HG03439 (cell line): ENCODE measurements at regions not wholly inside any gene's neighbourhood (a gene's known extent, or its start where the extent isn't known, plus 50 kb on each side); places are given as distances from the start of the nearest gene placed in this dataset.
"Not testable (repeated sequence)": the region's sequence is repeated elsewhere in the genome, so short reads cannot be mapped to it uniquely, and the experiment has no call there.

Experiments used
- ATAC-seq: cut with Tn5 transposase; IDR thresholded peaks from one replicate; pipeline ENCODE4 v1.9.1; 2021; ENCODE audit warnings: mild to moderate bottlenecking, moderate library complexity; ENCODE audit not compliant: unreplicated experiment

GRCh38 chr5:92283521-92283920 lies 900.4 kb upstream of the ARRDC3 start:
- ATAC-seq: no peak

DNA sequence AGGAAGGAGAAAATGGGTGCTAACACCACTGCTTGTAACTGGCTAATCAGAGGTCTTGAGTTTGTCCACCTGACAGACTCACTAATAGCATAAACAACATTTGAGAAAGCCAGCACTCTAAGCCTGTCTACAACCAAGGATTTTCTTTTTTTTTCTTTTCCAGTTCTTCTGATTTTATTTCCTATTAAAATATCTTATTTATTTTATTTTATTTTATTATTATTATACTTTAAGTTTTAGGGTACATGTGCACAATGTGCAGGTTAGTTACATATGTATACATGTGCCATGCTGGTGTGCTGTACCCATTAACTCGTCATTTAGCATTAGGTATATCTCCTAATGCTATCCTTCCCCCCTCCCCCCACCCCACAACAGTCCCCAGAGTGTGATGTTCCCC lies 888.6 kb upstream of the ARRDC3 start:
- ATAC-seq: not testable (repeated sequence)

GRCh38 chr5:92268343-92268742 lies 885.2 kb upstream of the ARRDC3 start:
- no peak for ATAC-seq

GRCh38 chr5:92267830-92268229 lies 884.7 kb upstream of the ARRDC3 start:
- ATAC-seq: no peak

- ATAC-seq: no peak
These were observed 882.7 kb upstream of the ARRDC3 start for GRCh38 chr5:92265804-92266203.

DNA sequence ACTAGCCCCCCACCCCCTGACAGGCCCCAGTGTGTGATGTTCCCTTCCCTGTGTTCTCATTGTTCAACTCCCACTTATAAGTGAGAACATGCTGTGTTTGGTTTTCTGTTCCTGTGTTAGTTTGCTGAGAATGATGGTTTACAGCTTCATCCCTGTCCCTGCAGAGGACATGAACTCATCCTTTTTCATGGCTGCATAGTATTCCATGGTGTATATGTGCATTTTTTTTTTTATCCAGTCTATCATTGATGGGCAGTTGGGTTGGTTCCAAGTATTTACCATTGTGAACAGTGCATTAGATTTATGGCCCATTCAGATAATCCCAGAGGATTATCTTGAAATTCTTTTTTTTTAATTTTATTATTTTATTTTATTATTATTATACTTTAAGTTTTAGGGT lies 872.5 kb upstream of the ARRDC3 start:
- not testable (repeated sequence) for ATAC-seq

DNA sequence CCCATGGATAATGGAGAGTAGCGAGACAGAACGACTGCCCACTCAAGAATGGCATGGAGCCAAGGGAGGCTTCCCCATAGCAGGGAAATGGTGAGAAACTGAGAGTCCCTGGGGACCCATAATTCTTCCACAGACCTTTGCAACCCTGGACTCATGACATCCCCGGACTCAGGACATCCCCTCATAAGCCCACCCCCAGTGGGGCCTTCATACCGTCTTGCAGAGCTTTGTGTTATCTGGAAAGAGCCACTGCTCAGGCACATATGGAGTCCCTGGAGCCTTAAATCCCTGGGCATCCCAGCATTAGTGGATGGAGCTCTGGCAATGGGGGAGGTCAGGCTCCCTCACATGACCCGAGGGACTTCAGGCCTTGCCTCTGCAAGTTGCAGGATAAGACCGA lies 865.4 kb upstream of the ARRDC3 start:
- no peak for ATAC-seq

GRCh38 chr5:92242170-92242569 lies 859.1 kb upstream of the ARRDC3 start:
- ATAC-seq: no peak

DNA sequence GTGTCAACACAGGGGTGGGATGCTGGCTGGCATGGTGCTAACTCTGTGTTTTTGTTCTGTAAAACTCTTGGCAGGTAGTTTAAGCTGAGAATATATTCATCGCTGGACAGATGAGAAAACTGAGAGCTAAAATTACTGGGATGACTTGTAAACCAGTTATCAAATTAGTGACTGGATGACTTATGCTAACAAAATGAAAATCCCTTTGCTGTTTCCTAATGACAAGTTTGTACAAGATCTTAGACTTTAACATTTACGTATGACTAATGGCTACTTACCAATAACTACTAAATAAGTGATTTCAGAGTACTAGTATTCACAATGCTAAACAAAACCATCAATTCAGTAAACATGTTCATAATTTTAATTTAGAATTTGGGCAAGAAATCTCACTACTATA lies 854.8 kb upstream of the ARRDC3 start:
- no peak for ATAC-seq

DNA sequence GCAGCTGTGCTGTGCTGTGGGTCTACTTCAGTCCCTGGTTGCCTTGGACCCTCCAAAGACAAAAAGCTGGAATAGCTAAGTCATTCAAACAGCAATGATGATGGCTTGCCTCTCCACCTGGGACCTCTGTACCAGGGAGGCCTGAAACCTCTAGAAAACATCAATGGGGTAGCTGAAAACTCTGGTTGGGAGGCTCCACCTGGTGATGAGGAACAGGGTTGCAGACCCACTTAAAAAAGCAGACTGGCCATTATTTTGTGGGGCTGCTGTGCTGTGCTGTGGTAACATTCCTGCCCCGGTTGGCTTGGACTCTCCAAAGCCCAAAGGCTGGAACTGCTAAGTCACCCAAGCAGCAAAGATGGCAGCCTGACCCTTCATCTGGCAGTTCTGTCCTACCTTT lies 839.3 kb upstream of the ARRDC3 start:
- no peak for ATAC-seq

GRCh38 chr5:92216852-92217251 lies 833.7 kb upstream of the ARRDC3 start:
- ATAC-seq: not testable (repeated sequence)

GRCh38 chr5:92215116-92215515 lies 832.0 kb upstream of the ARRDC3 start:
- ATAC-seq: no peak

DNA sequence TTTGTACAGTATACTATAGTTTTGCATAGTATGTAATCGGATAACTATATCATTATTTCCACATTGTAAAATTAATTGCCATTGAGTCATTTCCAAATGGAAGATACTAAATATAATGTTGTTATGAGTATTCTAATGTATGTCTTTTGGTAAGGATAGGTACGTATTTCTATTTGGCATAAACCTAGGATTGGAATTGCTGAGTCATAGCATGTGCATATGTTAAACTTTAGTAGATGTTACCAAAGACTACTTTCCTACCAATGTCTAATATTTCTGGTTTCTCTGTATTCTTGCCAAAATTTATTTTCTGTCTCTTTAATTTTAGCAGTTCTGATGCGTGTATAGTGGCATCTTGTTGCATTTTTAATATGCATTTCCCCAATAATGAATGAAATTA lies 825.1 kb upstream of the ARRDC3 start:
- ATAC-seq: no peak

- no peak for ATAC-seq
These were observed 824.0 kb upstream of the ARRDC3 start for GRCh38 chr5:92207151-92207550.

DNA sequence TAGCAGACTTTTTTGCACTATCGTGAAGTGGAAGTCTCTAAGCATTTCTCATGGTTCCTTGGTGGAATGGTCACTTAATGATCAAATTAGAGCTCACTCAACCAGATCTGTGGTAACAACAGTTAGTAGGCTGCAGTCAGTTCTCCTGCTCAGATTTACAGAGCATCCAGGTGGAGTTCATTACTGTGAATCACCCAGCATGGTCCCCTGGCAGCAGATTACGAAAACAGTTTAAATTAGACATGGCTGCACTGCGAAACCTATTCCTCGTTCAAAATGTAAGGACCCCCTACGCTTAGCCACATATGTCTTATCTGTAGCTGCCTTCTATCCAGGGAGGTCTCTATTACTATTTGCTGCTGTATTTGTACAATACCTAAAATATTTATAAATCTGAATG lies 823.6 kb upstream of the ARRDC3 start:
- no peak for ATAC-seq

GRCh38 chr5:92199035-92199434 lies 815.9 kb upstream of the ARRDC3 start:
- not testable (repeated sequence) for ATAC-seq

DNA sequence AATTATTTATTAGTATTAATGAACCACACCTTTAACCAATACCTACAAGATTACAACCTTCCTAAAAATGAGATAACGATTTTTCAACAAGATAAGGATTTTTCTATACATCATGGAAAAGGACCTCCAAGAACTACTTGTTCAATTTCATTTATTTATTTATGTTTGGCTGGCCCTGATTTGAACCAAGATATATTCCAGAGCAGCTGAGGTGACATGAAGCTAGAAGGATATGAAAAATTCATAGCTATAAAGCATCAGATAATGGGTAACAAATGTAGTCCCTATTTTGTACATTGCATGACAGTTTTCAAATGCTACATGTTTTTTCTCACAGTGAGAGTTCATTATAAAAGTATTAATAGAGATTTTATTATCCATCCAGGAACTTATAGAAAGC lies 798.5 kb upstream of the ARRDC3 start:
- ATAC-seq: no peak

- ATAC-seq: no peak
These were observed 797.3 kb upstream of the ARRDC3 start for GRCh38 chr5:92180391-92180790.

- ATAC-seq: no peak
These were observed 796.5 kb upstream of the ARRDC3 start for GRCh38 chr5:92179651-92180050.

GRCh38 chr5:92177926-92178487 lies 794.9 kb upstream of the ARRDC3 start:
- ATAC-seq: no peak

DNA sequence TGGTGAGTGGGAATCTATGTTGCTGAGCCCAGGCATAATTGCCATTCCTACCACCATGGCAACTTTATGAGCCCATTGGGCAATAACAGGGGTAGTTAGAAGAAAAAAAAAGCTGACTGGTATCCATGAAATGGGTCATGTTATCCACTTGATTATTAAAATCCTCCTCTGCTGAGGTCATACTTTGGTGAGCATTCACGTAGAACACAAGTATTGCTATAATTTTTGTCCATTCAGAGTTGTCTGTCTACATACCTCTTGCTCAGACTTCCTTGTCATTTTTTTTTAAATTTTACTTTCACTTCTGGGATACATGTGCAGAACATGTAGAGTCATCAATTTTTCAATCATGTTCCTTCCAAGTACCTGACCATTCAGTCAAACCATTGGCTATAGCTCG lies 780.8 kb upstream of the ARRDC3 start:
- no peak for ATAC-seq

DNA sequence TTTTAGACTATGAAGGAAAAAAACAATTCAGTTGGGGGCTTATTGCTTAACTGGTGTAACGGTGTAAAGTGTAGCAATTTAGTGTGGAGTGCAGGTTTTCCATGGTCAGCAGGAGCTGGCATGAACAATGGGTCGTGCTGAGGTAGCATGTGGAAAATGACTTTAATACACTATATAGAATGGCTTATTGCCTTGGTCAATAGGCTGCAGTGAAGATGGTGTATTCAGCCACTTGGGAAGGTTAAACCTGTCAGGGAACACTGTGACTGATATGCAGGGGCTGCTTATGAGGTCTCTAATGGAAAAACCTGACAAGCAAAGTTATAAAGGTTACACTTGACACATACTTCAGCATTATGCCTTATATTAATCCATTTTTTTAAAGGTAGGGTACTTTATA lies 764.7 kb upstream of the ARRDC3 start:
- no peak for ATAC-seq

- no peak for ATAC-seq
These were observed 764.1 kb upstream of the ARRDC3 start for GRCh38 chr5:92147266-92147665.

- ATAC-seq: no peak
These were observed 762.7 kb upstream of the ARRDC3 start for GRCh38 chr5:92145852-92146251.
